ENCODE measurements at regions not wholly inside any gene's neighbourhood (a gene's known extent, or its start where the extent isn't known, plus 50 kb on each side); places are given as distances from the start of the nearest gene placed in this dataset.
"Not testable (repeated sequence)": the region's sequence is repeated elsewhere in the genome, so short reads cannot be mapped to it uniquely, and the experiment has no call there.

DNA sequence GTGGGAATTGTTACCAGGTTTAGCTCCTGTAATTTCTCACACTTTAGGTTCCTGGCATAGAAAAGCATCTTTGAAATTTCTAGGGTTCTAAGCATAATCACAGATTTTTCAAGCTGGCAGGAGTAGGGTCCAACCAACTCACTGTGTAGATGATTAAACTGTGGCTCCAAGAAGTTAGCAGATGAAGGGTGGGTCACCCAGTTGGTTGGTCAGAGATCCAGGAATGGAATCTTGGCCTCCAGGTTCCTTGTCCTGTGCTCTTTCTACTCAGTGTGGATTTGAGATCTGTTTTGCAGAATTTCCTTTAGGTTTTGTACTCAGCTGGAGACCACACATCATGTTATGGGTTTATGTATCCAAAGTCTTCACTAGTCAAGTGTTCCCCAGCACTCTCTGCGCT lies 90.3 kb upstream of the MAML3 start:
- no peak for DNase-seq

DNA sequence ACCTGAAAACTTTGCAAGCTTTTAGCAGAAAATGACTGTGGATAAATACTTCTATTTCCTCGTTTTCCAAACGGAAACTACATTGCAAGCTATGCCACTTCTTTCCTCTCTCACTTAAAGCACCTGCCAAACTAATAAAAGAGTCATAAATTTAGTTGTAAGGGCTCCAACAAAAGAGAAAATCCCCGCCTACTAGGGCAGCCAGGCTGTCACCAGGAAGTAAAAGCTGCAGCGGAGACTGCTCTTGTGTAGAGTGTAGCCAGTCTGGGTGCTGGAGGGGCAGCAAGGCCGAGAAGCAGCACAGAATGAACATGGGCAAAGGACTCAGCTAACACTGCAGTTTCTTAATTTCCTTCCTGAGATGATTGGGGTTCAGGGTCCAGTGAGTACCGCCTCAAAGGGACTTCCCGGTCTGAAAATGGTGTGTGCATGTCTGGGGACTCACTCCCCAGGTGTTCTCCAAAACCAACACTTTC lies 89.3 kb upstream of the MAML3 start:
- peak; percentile 86 for DNase-seq

- DNase-seq: no peak
These were observed 88.6 kb upstream of the MAML3 start for GRCh38 chr4:140242357-140243277.

GRCh38 chr4:140240237-140240636 lies 86.3 kb upstream of the MAML3 start:
- peak; percentile 69 for DNase-seq

DNA sequence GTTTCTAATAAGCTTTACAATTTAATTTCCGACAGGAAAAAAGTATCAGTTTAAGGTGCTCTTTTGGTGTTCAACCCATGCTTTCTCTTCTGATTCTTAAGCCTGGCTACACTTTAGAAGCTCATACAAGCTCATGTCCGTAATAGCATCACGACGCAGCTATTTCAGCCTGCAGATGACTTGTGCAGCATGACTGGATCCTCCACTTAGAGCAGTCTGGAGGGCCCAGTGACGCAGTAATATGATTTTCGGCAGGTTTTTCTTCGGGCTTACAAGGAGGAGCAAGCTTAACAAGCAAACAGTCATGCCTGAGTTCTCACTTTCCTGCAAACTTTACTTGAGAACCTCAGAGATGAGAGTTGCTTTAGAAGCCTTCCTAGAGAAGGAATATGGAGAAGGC lies 85.3 kb upstream of the MAML3 start:
- DNase-seq: peak; percentile 61

DNA sequence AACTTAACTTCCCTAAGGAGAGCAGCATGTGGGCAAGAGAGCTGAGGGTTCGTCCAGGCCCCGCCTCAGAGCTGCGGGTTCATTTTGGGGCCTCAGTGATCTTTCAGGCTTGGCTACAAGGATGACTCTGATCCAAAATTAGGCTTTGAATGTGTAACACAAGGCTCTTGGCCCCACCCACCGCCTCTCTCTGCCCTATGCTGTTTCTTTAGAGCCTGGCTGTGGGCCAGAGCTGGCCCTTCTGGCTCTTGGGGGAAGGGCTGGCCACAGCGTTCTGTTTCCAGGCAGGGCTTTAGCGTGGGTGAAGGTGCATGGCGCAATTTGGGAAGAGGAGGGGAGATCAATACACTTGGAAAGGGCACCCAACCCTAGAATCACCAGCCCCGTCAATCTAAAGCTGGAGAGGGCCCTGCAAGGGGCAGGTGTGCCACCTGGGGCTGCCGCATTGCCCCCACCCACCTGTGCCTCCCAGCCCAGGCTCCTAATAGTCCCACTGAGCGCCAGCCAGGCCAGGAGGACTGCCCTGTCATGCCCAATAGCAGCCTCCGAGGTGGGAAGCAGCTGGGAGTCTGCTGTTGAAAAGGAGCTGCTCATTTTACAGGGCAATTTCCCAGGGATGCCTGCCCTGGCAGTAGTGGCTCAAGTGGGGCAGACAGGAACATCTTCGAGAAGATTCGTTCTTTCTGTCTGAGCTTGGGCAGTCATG lies 84.5 kb upstream of the MAML3 start:
- peak; percentile 89 for DNase-seq

- peak; percentile 77 for DNase-seq
These were observed 83.8 kb upstream of the MAML3 start for GRCh38 chr4:140237616-140238350.

GRCh38 chr4:140236654-140237169 lies 82.7 kb upstream of the MAML3 start:
- DNase-seq: no peak

GRCh38 chr4:140234697-140235060 lies 80.7 kb upstream of the MAML3 start:
- DNase-seq: no peak

GRCh38 chr4:140233791-140234696 lies 80.1 kb upstream of the MAML3 start:
- DNase-seq: no peak

DNA sequence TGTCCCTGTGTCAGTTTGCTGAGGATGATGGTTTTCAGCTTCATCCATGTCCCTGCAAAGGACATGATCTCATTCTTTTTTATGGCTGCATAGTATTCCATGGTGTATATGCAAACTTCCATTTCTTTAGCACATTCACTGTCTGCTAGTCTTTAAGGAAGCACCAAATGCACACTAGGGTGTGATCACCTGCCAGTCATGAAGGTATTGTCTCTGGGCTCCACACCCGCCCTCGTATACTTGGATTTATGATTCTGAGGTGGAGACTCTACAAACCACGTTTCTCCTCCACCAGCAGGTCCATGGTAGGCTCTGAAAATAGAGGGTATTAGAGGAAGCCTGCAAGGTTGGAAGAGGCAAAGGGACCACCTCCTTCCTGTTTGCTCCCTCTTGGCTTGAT lies 75.9 kb upstream of the MAML3 start:
- DNase-seq: no peak

GRCh38 chr4:140227286-140227685 lies 73.3 kb upstream of the MAML3 start:
- DNase-seq: no peak

DNA sequence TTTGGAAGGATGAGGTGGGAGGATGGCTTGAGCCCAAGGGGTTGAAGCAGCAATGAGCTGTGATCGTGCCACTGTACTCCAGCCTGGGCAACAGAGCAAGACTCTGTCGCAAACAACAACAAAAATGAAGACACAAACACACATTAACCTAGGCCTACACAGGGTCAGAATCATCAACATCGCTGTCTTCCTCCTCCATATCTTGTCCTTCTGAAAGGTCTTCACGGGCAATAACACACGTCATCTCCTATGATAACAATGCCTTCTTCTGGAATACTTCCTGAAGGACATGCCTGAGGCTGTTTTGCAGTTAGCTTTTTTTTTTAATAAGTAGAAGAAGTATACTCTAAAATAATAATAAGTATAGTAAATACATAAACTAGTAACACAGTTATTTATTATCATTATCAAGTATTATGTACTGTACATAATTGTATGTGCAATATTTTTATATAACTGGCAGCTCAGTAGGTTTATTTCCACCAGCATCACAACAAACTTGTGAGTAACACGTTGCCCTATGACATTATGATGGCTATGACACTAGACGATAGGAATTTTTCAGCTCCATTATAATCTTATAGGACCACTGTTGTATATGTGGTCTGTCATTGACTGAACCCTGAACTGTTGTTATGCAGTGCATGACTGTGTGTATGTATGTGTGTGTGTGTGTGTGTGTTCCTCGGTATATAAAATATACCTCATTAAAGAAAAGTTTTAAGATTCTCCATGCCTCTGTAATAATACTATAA lies 69.2 kb upstream of the MAML3 start:
- no peak for DNase-seq

- DNase-seq: no peak
These were observed 68.2 kb upstream of the MAML3 start for GRCh38 chr4:140222171-140222570.

GRCh38 chr4:140220058-140220457 lies 66.1 kb upstream of the MAML3 start:
- DNase-seq: no peak

GRCh38 chr4:140219567-140219966 lies 65.6 kb upstream of the MAML3 start:
- DNase-seq: no peak

DNA sequence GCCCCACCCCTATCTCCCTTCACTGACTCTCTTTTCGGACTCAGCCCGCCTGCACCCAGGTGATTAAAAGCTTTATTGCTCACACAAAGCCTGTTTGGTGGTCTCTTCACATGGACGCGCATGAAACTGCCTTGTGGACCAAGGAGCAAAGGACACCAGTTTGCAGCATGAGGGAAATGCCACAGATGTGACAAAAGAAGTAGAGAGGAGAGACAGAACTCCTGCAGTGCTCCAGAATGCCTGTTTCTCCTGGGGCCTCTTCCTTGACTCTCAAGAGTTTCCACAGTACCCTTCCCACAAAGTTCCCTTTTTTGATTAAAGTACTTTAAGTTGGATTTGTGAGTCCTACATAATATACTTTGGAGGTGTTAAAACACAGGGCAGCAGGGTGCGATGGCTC lies 65.1 kb upstream of the MAML3 start:
- DNase-seq: not testable (repeated sequence)

GRCh38 chr4:140213749-140214148 lies 59.8 kb upstream of the MAML3 start:
- DNase-seq: no peak

GRCh38 chr4:140213116-140213515 lies 59.1 kb upstream of the MAML3 start:
- DNase-seq: no peak

DNA sequence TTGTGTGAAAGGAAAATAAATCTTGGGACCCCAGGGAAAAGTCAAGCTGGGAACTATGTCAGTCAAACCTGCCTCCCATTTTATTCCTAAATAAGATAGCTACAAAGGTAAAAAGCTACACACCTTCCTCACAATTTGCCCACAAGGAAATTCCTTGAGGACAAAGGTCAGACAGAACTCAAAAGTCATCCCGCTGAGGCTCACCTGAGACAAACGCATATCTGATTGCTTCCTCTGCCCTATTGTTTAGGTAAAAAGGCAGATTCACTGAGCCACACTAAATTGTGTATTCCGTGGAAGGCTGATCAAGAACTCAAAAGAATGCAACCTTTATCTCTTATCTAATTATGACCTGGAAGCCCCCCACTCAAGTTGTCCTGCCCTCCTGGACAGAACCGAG lies 58.7 kb upstream of the MAML3 start:
- DNase-seq: no peak

- no peak for DNase-seq
These were observed 58.2 kb upstream of the MAML3 start for GRCh38 chr4:140212194-140212593.
